NCI-H774 (cell line): ENCODE measurements at regions not wholly inside any gene's neighbourhood (a gene's known extent, or its start where the extent isn't known, plus 50 kb on each side); places are given as distances from the start of the nearest gene placed in this dataset.
"Not testable (repeated sequence)": the region's sequence is repeated elsewhere in the genome, so short reads cannot be mapped to it uniquely, and the experiment has no call there.

ENCODE experiments used
- DNase-seq: peaks from one replicate; lab custom pipeline; 2025; lab: John Stamatoyannopoulos, UW

DNA sequence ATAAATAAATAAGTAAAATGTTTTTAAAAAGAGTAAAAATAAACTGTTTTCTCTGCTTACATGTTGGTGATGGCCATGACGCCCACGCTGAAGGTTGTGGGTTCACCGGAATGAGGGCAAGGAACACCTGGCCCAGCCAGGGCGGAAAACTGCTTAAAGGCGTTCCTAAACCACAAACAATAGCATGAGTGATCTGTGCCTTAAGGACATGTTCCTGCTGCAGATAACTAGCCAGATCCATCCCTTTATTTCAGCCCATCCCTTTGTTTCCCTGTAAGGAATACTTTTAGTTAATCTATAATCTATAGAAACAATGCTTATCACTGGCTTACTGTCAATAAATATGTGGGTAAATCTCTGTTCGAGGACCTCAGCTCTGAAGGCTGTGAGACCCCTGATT lies 63.3 kb upstream of the CEP78 start:
- DNase-seq: not testable (repeated sequence)

DNA sequence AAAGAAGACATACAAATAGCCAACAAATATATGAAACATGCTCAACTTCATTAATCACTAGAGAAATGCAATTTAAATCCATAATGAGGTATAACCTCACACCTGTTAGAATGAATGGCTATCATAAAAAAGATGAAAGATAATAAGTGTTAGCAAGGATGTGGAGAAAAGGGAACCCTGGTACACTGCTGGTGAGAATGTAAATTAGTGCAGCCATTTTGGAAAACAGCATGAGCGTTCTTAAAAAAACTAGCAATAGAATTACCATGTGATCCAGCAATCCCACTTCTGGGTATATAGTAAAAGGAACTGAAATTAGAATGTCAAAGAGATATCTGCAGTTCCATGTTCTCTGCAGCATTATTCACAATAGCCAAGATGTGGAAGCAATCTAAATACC lies 64.2 kb upstream of the CEP78 start:
- no peak for DNase-seq

DNA sequence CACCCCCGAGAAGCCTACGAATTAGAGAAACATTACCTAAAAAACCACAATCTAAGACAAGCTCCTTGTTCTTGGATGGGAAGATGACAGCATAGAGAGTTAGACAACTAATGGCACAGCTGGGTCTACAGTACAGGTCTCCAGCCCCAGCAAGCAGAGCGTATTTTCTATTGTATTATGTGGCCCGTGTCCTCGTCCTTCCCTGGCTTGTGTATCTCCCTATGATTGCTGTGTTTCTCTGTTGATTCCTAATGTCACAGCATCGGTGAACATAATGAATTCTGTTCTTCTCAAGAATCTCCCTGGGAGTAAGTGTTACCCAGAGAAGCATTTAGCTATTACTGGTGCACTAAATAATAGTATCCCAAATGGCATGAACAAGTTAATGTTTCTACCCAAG lies 66.8 kb upstream of the CEP78 start:
- no peak for DNase-seq

DNA sequence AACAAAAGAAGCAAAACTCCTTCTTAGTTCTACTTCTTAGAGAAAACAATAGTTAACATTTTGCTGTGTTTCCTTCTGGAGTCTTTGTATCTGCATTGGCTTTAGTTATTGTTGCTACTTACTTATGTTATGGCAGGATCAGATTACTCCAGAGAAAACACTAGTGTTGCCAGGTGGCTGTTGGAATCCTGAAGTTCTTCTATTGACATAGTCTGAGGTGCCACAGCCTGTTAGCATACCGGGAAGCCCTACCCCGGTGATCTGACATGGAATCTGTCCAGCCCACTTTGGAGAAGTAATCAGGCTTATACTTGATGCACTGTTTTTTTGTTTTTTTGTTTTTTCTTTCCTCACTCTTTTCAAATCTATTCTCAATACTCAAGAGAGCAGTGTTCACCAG lies 68.5 kb upstream of the CEP78 start:
- peak; percentile 15 for DNase-seq

DNA sequence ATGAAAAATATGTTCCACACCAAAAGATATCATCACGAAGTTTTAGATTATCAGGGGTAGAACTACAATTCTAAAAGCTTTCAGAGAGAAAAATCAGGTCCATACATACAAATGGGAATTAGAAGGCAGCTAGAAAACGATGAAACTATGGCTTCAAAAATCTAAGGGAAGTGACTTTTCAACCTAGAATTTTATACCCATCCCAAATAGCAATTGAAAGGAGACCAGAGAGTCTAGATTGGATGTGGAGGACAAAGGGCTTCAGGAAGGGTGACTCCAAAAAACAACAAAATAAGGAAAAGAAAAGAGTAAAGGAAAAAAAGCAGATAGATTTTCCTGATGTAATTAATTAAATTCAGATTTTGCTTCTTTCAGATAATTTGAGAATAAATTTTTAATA lies 72.0 kb upstream of the CEP78 start:
- DNase-seq: no peak

DNA sequence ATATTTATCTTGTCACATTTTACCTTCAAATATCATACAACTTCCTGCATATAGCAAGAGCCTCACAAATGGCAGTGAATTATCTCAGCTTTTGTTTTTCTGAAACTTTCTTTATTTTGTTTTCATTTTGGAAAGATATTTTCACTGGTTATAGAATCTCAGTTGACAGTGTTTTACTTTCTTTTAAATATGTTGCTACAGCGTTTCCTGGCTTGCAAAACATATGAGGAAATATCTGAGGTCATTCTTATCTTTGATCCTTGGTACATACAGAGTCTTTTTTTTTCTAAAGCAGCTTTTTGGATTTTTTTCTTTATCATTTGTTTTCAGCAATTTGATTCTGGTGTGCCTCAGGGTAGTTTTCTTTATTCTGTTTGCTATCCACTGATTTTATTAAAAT lies 77.6 kb upstream of the CEP78 start:
- no peak for DNase-seq

DNA sequence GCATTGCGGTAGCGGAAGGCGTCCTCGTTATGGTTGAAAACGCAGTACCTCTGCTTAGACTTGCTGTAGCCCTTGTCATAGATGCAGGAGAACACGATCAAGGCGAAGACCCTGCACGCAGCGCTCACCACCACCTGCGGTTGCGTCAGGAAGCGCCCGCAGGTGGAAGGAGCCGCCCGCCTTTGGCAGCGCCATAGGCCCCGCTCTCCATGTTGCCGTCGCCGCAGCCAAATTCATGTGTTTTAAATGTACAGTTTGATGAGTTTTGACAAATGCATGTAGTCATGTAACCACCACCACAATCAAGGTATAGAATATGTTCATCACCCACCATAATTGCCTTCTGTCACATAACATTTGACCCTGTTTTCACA lies 84.9 kb upstream of the CEP78 start:
- no peak for DNase-seq

DNA sequence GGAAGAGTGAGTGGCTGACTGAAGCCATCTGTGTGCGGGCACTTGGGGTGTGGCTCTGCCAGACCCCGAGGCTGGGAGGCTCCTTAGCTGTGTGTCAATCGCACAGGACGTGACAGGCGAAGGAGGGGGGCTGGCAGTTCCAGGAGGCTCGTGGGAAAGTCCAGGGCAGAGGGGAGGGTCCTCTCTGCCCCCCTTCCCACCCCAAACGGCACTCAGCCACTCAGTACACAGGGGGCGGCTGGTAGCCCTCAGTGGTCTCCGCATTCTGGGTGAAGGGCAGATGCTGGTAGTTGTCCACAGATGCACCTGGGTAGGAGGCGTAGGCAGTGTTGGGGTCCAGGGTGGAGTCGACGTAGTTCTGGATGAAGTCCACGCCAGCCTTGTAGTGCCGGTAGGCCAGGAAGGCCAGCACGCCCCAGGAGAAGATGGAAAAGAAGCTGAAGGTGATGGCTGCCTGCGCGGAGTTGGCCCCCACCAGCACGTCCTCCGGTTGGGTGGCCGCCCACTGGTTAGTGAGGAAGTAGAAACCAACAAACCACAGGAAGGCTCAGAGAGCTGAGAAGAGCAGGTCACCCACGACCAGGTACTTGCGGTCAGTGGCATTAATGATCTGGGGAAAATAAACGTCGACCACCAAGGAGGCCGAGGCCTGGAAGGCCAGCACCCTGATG lies 85.4 kb upstream of the CEP78 start:
- DNase-seq: no peak

DNA sequence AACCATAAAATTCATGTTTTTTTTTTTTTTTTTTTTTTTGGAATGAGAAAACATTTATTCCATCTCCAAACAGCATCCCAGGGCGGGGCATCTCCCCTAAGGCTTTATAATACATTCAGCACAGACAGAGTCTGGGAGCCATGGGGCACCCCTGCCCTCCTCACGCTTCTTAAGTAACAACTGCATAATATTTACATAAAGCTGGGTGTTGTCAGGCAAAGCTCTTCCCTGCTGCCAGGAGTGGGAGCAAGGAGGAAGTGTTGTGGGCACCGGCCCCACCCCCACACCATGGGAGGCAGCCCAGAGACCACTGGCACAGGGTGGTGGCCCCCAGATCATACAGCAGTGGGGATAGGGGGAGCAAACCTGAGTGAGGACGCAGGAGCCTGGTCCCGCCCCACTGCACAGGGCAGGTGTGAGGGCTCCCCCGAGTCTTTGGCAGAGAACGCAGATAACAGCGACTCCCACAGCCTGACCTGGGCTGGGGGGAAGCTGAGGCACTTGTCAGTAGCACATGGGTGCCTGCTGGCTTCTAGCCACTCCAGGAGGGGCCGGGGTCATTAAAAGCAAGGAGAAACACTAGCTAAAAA lies 86.1 kb upstream of the CEP78 start:
- DNase-seq: no peak

DNA sequence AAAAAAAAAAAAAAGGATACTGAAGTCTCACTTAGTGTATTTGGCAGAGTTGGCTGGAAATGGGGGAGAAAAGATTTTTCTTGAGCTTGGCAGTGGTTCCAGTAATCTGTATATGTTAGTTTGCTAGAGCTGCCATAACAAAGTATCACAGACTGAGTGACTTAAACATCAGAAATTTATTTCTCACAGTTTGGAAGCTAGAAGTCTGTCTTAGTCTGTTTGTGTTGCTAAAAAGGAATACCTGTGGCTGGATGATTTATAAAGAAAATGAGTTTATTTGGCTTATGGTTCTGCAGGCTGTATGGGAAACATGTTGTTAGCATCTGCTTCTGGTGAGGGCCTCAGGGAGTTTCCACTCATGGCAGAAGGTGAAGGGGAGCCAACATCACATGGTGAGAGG lies 89.6 kb upstream of the CEP78 start:
- DNase-seq: no peak

DNA sequence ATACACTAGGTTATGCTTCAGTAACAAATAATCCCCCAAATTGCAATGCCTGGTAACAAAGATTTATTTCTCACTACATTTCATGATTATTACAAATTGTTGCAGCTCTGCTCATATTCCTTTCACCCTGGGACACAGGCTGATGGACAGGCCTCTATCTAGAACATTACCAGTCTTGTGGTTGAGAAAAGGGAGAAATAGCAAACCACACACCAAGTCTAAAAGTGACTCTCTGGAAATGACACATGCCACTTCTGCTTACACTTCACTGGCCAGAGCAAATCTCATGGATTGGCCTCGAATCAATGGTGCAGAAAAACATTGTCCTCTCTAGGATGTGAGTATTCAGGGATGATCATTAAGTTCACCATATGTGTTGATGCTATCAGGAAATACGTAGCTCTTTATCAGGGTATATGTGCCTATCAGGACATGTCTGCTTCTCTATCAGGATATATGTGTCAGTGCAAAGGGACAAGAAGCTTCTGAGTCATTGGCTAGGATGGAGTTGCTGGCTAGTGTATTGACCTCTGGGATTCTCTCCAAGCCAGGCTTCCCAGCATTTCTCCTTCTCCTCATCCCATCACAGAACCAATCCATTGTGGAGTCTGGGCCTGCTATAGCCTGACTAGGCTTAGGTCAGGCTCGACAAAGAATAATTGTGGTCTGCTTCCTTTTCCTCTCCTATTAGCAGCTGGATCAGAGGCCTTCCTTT lies 91.1 kb upstream of the CEP78 start:
- DNase-seq: no peak

DNA sequence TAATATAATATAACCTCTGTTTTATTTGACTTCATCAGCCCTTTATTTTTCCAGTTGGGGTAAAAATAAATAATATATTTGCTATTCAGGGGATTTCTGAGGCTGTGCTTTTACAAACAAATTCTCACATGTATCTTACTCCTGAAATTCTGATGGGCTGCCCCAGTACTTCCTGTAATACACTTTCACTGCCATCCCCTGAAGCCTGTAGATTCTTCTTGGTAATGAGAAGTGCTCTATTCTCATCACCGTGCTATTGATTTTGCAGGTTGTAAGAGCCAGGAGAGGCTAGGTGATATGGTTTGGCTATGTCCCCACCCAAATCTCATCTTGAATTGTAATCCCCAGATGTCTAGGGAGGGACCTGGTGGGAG lies 91.9 kb upstream of the CEP78 start:
- no peak for DNase-seq

DNA sequence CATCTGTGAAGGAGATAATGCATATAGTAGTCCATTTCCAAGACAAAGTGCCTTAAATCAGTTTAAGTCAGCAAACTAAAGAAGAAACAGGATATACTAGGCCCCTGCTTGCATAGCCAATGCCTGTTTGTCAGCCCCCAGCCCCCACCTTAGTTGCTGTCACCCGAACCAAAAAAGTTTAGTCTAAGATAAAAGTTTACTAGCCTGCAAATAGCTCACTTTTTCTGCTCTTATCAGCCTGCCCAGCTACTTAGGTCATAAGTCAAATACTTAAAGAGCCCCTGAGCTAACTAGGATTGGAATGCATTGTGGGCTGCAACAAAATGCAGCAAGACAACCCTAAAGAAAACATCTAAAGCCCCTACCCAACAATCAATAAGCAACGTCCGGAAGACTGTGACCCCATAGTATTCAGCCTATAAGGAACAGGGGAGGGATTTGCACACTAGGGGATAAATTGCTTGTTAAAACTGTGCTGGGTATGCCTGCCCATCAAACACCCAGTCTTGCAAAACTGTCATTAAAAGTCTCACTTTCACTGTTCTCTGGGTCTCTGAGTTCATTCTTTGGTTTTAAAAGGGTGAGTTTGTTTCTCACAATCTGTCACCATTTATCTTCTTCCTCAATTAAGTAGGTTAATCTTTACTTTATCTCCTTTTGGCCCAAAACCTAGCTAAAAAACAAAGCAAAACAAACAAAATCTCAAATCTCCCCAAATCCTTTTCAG lies 92.4 kb upstream of the CEP78 start:
- no peak for DNase-seq

DNA sequence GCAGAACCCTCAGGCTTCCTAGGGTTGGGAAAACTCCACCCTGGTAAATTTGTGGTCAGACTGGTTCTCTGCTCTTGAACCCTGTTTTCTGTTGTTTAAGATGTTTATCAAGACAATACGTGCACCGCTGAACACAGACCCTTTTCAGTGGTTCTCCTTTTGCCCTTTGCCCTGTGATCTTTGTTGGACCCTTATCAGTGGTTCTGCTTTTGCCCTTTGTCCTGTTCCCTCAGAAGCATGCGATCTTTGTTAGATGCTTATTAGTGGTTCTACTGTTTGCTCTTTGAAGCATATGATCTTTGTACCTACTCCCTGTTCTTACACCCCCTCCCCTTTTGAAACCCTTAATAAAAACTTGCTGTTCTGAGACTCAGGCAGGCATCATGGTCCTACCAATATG lies 93.6 kb upstream of the CEP78 start:
- not testable (repeated sequence) for DNase-seq

DNA sequence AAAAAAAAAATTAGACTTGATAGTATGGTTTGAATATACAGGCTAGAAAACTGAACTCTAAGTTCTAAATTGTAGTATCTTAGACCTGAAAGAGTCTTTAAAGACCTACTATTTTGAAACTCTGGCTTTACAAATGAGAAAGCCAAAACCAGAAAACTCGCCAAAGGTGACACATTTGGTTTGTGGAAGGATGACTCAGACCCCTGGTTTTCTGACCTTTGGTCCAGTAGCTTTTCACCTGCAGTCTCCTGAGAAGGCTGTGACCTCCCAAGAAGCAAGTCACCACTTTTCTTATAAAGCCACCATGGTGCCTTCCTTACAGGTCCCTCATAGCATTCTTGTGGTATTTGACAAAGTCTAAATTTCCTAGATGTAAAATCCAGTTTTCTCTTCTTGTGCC lies 102.1 kb upstream of the CEP78 start:
- DNase-seq: no peak

DNA sequence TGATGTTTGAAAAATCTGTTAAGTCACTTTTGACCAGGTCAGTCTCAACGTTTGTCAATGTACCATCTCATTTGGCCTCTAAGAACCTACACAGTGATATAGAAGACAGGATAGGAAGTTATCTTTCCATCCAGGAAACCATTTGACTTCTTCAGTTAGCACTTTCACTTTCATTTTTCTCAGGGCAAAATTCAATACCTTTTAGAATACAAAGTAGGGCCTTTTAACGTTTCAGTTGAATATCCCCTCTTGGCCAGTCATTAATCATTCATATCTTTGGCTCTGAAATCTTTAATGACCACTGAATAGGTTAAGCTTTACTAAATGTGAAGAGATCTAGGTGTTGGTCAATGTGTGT lies 101.1 kb upstream of the GNAQ start:
- DNase-seq: no peak

DNA sequence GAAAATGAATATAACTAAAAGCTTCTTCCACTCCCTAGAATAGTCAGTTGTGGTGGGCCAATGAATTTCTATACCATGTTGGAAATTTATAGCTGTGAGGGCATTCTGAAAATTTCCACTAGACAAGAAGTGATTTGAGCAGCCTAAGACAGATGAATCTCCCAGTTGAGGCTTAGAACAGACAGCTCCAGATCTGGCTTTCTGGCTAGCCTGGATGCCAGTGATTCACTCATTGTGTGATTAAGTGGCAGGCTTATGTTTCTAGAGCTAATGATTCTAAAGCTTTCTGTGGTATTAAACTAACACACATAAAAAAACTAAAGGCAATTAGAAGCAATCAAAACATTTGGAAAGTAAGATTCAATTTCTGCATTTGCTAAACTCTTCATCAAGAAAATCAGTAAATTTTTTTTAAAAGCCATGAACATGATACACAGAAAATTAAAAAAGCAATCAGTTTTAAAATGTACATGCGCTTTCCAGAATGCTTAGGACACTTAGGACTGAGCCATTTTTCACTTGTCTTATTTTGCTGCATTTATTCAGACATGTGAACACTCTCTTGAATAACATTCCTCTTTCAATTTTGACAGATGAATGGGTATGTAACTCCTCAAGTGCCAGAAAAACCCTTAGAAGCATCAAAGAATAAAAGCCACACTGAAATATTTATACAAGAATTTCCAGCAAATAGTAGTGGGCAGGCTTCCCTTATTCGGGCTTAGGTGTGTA lies 100.5 kb upstream of the GNAQ start:
- no peak for DNase-seq

DNA sequence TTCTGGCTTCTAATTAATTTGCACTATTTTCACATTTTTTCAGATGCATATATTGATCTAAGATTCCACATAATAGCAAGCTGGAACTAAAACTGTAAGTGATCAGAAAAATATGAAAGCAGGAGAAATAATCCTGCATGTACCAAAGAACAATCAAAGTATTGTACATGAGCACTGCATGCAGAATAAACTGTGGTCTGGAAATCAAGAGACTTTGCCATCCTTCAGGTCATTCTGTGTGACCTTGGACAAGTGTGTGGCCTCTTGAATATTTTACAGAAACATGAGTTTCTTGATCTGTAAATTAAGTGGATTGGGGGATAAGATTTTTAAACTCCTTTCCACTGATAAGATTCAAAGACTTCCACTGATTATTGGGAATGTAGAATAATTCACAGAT lies 99.2 kb upstream of the GNAQ start:
- no peak for DNase-seq

DNA sequence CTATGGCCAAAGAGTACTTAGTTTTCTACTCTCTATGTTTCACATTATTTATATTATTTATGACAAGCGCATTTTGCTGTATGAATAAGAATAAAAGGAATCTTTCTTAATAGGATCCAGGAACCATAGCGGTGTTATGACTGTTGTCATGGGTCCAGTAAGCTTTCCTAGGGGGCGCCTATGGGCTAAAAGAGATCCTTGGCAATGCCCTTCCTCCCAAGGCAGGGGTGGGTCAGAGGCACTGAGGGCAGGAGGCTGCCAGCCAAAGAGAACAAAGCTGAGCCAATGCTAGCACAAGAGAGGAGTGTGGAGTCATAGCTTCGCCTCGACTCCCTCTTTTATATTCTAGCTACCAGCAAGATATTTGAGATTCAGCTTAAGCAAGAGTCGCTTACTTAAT lies 98.4 kb upstream of the GNAQ start:
- no peak for DNase-seq

DNA sequence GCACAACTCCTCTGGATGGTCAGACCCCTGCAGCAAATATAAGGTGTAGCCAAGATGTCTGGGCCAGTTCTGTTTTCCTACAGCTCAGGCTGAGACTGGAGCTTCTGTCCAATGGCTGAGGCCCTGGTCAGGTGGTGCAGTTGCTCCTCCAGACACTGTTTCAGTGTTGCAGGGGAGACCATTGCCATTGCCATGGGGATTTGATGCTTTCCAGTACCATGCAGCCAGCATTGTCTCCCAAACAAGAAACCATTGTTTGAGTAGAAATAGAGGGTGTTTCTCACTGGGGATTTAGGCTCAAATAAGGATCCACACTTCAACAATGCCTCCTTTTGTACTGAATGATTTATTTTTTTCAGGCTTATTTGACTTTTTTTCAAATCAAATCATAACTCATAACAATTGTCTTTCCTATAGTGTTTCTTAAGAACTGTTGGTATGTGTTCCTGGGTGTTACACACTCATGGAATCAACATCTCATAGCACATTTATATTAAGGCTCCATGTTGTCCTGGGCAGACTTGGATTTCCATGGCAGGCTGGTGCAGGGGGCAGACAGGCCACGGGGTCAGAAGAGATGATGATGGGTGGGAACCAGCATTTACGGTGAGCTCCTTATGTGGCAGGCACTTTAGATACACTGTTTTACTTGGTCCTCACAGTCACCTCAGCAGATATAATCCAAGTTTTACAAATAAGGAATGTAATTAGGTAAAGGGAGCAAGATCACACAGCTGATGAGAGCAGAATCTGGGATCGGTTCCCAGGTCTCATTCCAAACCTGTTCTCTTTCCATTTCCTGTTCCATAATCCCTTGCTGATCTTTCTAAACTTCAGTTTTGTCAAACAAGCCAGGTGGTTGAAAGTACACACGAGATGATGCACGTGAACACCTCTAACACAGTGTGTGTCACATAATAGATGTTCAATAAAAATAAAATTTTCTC lies 95.9 kb upstream of the GNAQ start:
- DNase-seq: no peak

DNA sequence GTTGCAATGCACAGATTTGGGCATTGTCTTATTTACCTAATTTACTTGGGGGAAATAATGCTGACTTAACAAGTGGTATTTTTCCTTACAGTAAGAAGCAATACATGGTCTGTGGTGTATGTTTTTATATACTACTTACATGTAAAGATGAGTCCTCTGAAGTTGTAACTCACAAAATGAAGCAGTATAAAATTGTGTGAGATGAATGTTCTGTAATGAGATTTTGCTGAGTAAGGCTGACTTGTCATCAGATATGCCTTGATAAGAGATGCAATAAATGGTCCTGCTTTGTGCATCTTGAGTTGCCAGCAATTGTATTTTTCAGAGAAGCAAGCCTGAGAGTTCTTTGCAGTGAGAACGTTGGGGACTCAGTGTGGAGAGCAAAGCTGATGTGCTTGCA lies 92.2 kb upstream of the GNAQ start:
- no peak for DNase-seq
